Embryonic facial prominence (tissue), 1 donor: ENCODE measurements at regions not wholly inside any gene's neighbourhood (a gene's known extent, or its start where the extent isn't known, plus 50 kb on each side); places are given as distances from the start of the nearest gene placed in this dataset.
A peak's percentile ranks its signal among the peaks of the same experiment; 100 is the strongest.
"Not testable (repeated sequence)": the region's sequence is repeated elsewhere in the genome, so short reads cannot be mapped to it uniquely, and the experiment has no call there.

Experiments
- DNase-seq: peaks from one replicate; pipeline ENCODE4 v3.0.0-alpha.2; 2016; ENCODE audit errors: extremely low spot score

DNA sequence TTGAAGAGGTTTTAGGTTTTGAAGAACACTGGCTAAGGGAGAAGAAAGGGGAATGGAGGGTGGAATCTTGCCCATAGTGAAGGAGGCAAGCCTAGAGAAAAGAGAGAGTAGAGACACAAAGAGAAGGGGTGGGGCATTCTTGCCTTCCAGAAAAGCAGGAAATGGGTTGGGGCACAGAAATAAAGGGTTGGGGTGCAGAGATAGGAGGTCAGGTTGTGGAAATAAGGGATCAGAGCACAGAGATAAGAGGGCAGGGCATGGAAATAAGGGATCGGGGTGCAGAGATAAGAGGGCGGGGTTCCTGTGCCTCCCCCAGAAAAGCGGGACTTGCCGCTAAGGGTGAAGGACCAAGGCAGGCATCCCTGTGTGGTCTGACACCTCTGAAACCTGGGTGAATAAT is 69.9 kb downstream of the ALG1L2 start:
- not testable (repeated sequence) for DNase-seq

DNA sequence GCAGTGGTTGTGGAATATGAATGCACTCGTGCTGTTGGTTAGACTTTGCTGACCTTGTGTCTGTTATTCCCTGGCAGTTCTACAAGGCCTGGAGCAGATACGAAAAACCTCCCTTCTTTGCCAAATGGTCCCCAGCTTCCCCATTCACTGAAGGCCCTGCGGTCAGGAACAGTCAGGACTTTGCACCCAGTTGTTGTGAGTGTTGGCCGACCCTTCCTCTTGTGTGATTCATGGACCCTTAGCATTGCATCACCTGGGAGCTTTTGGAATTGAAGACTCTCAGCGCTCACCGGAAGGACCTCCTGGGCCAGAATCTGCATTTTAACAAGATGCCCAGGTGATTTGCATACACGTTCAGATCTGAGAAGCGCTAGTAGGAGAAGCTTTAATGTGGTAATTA is 71.6 kb downstream of the ALG1L2 start:
- DNase-seq, result not testable (repeated sequence)

DNA sequence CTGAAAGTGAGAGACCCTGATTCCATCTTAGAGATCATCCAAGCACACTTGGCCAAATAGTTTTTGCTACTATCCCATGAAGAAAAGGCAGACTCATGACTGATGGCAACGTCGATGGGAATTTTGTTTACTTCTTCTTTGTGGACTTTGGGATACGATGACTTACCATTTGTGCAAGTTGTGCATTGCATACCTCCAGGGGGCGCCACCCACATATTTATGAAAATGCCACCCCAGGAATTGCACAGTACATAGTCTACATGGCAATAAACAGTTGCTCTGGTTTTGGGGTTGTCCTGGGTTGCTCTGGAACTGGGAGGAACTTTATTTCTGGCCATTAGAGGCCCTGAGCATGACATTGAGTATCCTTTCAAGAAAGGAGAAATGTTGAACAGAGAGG is 73.8 kb downstream of the ALG1L2 start:
- not testable (repeated sequence) for DNase-seq

DNA sequence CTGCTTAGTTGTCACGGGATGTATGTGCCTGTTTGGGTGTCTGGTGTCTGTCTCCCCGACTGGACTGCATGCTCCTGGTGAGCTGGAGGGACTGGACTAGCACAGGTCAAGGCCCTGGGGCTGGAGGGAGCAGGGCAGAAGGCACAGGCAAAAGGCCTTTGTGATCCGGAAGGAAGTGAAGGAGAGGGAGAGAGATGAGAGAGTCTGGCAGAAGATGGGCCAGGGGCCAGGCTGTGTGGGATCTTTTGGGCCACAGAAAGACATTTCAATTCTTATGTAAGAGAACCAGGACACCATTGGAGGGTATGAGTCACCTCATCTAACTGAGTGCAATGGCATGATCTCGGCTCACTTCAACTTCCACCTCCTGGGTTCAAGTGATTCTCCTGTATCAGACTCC is 85.2 kb downstream of the ALG1L2 start:
- not testable (repeated sequence) for DNase-seq

DNA sequence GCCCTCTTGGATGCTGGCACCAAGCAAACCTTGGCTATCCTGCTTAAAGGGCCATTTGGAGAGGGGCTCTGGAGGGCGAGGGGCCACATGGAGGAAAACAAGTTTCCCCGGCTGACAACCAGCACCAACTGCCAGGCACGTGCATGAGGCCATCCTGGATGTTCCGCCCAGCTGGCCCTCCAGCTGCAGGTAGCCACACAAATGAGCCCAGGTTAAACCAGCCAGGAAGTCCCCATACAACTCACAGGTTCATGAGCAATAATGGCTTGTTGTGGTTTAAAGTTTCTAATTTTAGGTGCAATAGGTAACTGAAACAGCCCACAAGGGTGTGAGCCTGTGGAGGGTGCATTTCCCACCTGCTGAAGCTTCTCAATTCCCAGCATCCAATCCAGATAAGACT is 93.6 kb downstream of the ALG1L2 start:
- not testable (repeated sequence) for DNase-seq

DNA sequence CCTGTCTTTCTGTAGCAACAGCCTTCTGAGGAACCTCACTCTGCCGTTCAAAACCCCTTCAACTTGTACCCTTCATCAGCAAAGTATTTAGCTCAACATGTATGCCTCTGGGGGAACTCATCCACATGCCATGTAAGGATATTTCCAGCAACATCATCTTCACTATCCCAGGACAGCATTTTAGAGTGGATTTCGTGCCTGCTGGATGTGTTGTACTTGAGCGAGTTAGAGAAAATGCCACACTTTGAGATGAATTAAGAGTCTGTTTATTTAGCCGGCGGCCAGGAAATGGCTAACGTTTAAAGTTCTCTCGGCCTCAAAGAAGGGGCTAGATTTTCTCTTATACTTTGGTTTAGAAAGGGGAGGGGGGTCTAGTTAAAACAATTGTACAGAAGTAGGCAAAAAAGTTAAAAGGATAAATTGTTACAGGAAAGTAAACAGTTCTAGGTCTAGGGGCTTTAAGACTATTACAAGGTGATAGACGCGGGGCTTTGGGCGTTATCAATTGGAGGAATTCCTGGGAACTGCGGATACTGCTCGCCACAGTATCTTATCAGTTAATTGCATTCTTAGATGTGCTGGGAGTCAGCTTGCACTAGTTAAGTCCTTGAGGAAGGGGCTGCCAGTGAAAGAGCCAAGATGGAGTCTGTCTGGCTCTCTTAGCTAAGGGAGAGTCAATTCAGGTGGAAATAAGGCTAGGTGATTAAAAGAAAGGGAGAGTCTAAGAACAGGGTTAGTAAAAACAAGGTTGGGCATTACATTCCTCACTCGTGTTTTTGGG is 95.0 kb downstream of the ALG1L2 start:
- DNase-seq, result not testable (repeated sequence)

DNA sequence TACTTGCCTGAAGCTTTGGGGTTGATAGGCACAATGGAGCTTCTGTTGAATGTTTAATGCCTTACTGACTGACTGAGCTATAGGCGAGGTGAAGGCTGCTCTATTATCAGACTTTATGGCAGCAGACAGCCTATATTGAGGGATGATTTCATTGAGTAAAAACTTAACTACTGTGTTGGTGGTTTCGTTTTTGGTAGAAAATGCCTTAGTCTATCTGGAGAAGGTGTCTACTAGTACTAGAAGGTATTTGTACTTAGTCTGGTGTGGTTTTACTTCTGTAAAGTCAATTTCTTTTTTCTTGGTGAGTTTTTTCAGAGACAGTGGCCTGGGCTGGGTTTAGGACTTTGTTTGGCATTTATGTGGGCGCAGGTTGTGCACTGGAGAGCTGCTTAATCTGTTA is 97.2 kb downstream of the ALG1L2 start:
- not testable (repeated sequence) for DNase-seq

DNA sequence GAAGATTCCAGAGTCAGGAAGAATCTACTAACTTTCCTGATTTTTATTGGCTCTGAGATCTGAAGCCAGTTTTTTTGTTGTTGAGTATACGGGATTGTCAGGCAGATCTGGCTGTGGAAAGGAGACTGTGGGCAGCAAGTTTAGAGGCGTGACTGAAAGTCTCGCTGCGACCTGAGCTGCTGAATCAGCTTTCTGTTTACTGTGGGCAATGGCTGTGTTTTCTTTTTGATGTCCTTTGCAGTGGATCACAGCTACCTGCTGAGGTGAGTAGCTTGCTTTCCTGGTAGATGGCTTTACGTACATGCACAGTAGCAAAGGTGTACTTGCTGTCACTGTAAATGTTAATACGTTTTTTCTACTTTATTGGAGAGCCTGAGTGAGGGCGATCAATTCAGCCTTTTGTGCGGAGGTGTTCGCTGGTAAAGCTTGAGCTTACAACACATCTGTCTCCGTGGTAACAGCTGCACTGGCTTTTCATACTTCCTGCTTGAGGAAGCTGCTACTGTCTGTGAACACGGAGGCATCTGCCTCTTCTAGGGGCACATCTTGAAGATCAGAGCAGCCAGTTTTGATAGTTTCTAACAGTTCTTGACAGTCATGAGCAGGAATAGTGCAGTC is 97.8 kb downstream of the ALG1L2 start:
- not testable (repeated sequence) for DNase-seq

DNA sequence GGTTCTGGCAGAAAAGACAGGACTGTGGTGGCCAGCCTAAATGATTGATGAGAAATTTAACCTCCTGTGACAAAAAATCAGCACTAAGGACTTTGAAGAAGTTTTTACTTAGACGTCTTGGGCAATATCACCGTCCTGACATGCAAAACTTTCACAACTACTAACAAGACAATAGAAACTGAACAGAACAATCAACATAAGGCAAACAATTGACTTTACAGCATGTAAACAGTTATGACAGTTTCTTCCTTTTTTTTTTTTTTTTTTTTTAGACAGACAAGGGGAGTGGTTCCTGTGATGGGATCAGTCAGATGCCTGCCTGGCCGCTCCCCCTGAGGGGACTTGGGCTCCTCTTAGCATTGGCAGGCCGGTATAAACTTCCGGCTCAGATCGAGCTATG is 100.8 kb downstream of the ALG1L2 start:
- DNase-seq, result not testable (repeated sequence)

DNA sequence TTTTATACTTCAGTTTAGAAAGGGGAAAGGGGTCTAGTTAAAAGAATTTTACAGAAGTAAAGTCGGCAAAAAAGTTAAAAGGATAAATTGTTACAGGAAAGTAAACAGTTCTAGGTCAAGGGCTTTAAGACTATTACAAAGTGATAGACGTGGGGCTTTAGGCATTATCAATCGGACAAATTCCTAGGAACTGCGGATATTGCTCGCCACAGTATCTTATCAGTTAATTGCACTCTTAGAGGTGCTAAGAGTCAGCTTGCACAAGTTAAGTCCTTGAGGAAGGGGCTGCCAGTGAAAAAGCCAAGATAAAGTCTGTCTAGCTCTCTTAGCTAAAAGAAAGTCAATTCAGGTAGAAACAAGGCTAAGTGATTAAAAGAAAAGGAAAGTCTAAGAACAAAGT is 102.1 kb downstream of the ALG1L2 start:
- not testable (repeated sequence) for DNase-seq

DNA sequence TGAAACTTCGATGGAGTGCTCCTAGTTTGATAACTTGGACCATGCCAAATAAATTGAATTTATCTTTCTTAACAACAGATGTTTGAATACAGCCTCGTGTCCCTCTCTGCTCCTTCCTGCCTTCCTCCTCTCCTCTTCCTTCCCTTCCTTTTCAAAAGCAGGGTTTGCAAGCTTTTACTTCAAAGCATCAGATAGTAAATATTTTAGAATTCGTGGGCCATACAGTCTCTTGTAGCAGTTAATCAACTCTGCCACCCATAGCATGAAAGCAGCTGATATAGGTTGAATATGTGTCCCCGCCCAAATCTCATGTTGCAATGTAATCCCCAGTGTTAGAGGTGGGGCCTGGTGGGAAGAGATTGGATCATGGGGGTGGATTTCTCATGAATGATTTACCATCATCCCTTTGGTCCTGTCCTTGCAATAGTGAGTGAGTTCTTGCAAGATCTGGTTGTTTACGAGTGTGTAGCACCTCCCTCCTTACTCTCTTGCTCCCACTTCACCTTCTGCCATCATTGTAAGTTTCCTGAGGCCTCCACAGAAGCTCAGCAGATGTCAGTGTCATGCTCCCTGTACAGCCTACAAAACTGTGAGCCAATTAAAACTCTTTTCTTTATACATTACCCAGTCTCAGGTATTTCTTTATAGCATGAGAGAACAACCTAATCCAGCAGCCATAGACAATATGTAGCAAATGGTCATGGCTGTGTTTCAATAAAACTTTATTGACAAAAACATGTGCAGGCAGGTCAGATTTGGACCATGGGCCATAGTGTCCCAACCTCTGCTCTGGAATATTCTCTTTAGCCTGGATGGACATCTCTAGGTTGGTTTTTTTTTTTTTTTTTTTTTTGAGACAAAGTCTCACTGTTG is 102.8 kb downstream of the ALG1L2 start:
- not testable (repeated sequence) for DNase-seq

DNA sequence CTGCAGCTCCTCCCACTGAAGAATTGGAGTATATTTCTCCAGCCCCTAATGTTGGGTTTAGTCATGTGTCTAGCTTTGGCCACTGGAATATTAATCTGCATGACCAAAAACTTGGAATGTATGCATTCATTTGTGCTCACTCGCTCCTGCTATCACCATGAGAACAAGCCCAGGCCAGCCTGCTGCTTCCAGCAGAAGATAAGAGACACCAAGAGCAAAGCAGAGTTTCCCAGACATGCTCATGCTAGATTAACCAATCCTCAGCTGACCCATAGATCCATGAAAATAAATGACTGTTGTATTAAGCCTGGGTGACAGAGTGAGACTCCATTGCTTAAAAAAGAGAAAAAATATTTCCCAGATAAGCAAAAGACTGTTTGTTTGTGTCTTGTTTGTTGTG is 119.6 kb downstream of the ALG1L2 start:
- not testable (repeated sequence) for DNase-seq

DNA sequence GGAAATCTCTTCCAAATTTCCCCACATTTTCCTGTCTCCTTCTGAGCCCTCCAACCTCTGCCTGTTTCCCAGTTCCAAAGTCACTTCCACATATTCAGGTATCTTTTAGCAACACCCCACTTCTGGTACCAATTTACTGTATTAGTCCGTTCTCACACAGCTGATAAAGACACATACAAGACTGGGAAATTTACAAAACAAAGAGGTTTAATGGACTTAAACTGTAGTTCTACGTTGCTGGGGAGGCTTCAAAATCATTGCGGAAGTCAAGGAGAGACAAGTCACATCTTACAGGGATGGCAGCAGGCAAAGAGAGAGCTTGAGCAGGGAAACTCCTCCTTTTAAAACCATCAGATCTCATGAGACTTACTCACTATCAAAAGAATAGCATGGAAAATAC is 122.0 kb downstream of the ALG1L2 start:
- not testable (repeated sequence) for DNase-seq

DNA sequence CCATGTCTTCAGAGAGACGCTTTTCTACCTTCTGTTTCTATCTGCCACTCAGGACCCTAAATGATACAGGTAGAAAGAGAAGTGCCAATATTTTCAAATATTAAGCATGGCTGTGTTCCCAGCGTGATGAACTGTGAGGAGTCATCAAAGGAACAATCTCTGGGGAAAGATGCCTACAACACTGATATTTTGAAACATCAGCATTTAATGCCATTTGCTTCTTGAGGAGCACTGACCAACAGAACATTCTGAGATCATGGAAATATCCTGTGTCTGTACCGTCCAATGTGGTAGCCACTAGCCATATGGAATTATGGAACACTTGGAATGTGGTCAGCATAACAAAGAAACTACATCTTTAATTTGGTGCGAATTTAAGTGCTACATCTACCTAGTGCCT is 117.9 kb upstream of the COL6A5 start:
- DNase-seq, result no peak

DNA sequence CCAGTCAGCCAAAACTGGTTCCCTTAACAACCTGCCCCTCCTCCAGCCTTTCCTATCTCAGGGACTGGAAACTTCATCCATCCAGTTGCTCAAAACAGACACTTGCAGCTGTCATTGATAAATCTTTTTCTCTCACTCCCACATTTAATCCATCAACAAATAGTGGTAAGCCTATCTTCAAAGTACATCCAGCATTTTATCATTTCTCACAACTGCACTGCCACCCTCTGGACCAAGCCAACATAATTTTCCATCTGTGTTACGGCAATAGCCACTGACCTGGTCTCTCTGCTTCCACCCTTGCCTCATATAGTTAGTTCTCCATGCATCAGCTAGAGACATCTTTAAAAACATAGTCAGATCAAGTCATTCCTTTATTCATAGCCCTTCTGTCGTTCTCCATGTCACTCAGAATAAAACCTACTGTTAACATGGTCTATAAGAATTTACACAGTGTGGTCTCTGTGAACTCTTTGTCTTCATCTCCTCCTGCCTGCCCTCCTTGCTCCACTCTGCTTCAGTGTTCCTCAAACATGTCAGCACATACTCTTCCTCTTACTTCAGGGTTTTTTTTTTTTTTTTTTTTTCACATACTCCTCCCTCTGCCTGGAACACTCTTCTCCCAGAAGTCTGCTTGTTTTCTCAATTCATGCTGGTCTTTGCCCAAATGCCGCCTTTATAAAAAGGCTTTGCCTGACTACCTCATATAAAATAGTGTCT is 102.5 kb upstream of the COL6A5 start:
- DNase-seq, result no peak

DNA sequence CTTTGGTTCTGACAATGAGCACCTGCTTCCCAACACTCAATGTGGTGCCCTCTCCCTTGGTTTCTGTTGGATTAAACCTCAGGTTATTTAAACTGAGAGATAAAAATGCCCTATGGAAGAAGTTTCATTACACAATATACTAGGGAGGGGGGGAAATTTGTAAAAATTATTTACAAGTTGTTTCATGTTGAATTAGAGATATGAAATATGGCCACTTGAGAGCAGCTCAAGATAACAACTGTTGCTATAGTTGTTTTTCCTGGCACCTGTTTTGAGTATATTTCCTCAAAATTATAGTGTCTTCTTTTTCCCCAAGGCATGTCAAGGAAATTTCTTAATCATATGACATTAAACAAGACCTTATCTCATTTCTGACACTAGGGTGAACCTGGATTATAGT is 101.7 kb upstream of the COL6A5 start:
- no peak for DNase-seq

DNA sequence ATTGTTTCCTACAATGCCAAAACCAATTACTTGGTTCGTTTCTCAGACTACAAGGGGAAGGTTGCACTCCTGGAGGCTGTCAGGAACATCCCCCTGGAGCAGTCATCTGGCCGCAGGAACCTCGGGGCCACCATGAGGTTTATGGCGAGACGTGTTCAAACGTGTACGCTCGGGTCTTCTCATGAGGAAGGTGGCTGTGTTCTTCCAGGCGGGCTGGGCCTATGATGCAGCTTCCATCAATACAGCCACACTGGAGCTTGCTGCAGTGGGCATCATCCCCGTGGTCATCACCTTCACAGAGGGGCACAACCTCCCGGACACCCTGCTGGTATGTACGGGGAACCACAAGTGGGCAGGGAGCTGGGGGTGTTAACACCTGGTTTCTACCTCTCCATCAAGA is 94.5 kb upstream of the COL6A5 start:
- DNase-seq, result no peak

DNA sequence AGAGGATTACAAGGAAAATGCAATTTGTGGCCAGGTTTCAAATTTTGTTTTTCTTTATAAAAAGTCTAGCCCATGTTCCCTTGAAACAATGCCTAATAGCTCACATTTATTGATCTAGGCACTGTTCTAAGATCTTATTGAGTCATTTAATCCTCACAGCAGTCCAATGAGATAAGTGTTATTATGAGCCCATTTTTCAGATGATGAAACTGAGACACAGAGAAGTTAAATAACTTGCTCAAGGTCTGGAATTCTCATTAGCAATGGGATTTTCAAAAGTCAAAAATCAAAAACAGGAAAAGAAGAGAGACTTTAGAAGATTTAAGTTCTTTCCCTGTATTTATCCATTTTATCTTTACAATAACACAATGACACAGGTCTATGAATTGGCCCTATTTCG is 90.0 kb upstream of the COL6A5 start:
- no peak for DNase-seq

DNA sequence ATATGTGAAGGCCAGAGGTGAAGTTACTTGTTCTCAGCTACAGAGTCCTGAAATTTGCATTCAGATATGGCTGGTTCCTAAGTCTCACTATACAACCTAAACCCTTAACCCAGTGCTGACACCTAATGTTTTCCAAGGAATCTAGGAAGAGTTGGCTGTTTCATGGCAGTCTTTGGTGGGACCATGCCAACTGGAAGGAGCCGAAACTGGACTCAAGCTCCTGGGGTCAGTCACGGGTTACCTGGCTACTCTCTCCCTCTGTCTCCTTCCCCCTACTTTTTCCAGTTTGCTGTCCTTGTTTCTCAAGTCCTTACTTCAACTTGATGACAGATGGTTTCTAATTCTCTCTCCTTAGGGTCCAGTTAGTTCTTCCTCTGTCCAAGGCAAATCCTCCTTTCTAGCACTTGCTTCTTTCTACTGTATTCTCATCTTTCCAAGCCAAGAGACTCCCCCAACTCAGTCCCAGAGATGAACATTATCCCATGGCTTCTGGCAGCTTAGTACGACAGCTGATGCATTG is 88.6 kb upstream of the COL6A5 start:
- DNase-seq, result no peak

DNA sequence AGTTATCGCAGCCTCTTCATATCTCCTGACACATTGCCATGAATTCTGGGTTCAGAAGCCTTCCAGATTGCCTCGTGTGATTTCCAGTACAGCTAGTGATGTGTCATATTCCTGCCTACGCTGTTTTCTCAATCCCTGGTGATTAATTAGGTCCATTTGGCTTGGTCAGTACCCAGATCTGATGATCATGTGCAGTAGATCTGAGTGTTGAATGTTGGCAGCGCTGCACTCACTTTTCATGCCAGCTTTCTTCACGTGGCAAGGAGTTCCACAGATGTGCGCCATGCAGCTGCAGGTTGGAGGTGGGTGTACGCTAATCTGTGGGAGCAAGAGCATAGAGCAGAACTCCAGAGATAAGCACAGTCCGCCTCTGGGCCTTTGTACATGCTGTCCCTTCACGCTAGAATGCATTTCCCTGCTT is 86.9 kb upstream of the COL6A5 start:
- no peak for DNase-seq

DNA sequence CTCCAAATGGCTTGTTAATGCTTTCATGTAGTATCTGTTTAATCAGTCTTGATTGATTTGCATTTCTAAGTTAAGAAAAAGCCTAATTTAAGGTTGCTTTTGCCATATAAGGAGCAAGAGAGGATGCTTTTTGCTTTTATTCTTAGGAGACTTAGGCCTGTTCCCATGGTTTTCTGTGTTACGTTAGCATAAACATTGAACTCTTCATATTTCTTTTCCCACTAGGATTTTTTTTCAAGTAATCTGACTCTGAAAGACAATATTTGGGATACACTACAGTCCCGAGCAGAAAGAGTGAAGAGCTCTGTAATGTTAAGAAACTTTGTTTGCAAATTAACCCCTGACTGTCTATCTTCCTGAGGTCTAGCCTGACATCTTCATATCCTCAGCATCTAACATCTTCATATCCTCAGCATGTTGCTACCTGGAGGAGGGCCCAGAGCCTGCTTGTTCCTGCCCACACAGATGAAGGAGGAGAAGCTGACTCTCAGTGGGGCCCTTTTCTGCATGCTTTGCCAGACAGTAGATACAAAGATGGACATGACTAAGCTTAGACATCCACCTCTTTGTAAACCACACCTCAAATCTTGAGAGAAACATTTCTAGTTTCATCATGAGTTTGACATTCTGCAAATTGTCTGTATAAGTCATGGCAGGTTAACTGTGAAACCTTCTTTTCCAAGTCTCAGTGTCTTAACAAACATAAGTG is 86.2 kb upstream of the COL6A5 start:
- peak; percentile 29 for DNase-seq
